ENCODE measurements at regions not wholly inside any gene's neighbourhood (a gene's known extent, or its start where the extent isn't known, plus 50 kb on each side); places are given as distances from the start of the nearest gene placed in this dataset.

GRCh38 chr13:40496035-40496810, 170.2 kb downstream of the FOXO1 start:
- no peak for DNase-seq (ENCODE audit: low read depth in 2 of 2)

- DNase-seq (ENCODE audit: low read depth in 2 of 2), result no peak
Measured at GRCh38 chr13:40498461-40498860, 168.0 kb downstream of the FOXO1 start.

GRCh38 chr13:40502236-40502635, 164.2 kb downstream of the FOXO1 start:
- DNase-seq (ENCODE audit: low read depth in 2 of 2), result no peak

- no peak for DNase-seq (ENCODE audit: low read depth in 2 of 2)
Measured at GRCh38 chr13:40503011-40503410, 163.4 kb downstream of the FOXO1 start.

- no peak for DNase-seq (ENCODE audit: low read depth in 2 of 2)
Measured at GRCh38 chr13:40503966-40504591, 162.4 kb downstream of the FOXO1 start.

- no peak for DNase-seq (ENCODE audit: low read depth in 2 of 2)
Measured at GRCh38 chr13:40504641-40505040, 161.8 kb downstream of the FOXO1 start.

- DNase-seq (ENCODE audit: low read depth in 2 of 2), result no peak
Measured at GRCh38 chr13:40505196-40505595, 161.2 kb downstream of the FOXO1 start.

All from stimulated activated CD8-positive, alpha-beta memory T cell treated with anti-CD3 and anti-CD28 coated beads, Interleukin-7, amount 100 ng/mL, for 1 hour (primary cell).